ENCODE measurements at regions not wholly inside any gene's neighbourhood (a gene's known extent, or its start where the extent isn't known, plus 50 kb on each side); places are given as distances from the start of the nearest gene placed in this dataset.
"Not testable (repeated sequence)": the region's sequence is repeated elsewhere in the genome, so short reads cannot be mapped to it uniquely, and the experiment has no call there.

- H3K36me3 ChIP-seq (ENCODE audit: control insufficient read depth in 4 of 4, insufficient read depth in 4 of 4, low read length in 3 of 4); H3K27me3 ChIP-seq (replicated peaks in 2 of 5; ENCODE audit: control insufficient read depth in 4 of 5, insufficient read depth in 5 of 5, low read length in 4 of 5); H3K9me3 ChIP-seq (ENCODE audit: control extremely low read depth in 1 of 5, control insufficient read depth in 4 of 5, insufficient read depth in 2 of 5, low read depth in 1 of 5, low read length in 4 of 5); H3K27ac ChIP-seq (ENCODE audit: insufficient read depth in 1 of 2, low read depth in 1 of 2, low read length in 2 of 2, poor library complexity in 1 of 2, severe bottlenecking in 2 of 2); DNase-seq; H3K4me3 ChIP-seq (ENCODE audit: control insufficient read depth in 1 of 7, extremely low read depth in 1 of 7, insufficient read depth in 4 of 7, low read depth in 2 of 7, low read length in 6 of 7); POLR2A ChIA-PET; H3K4me1 ChIP-seq (ENCODE audit: control extremely low read depth in 1 of 4, control insufficient read depth in 4 of 4, insufficient read depth in 4 of 4, low read length in 3 of 4): not testable (repeated sequence)
- WGBS (ENCODE audit: insufficient coverage), result 100% methylated on average over 1 of the region's 1 CpG
- CTCF ChIA-PET, result interaction anchor here (0.8 kb wide), 1 partner anchor 11 kb away, joined by 3 read pairs; no protein-coding TSS in a partner anchor
Measured at GRCh38 chr10:58058683-58059082, 209.0 kb downstream of the IPMK start.

GRCh38 chr10:58054881-58055280 lies 212.8 kb downstream of the IPMK start:
- ChIA-PET CTCF (no interaction called here), POLR2A (no interaction called here)

GRCh38 chr10:58052772-58053171 lies 214.9 kb downstream of the IPMK start:
- Histone ChIP-seq H3K9me3 (ENCODE audit: control extremely low read depth in 1 of 5, control insufficient read depth in 4 of 5, insufficient read depth in 2 of 5, low read depth in 1 of 5, low read length in 4 of 5) (no peaks in the 10 kb centered on the region), H3K4me3 (ENCODE audit: control insufficient read depth in 1 of 7, extremely low read depth in 1 of 7, insufficient read depth in 4 of 7, low read depth in 2 of 7, low read length in 6 of 7) (no peak overlapping the region), H3K4me1 (ENCODE audit: control extremely low read depth in 1 of 4, control insufficient read depth in 4 of 4, insufficient read depth in 4 of 4, low read length in 3 of 4) (no peaks in the 10 kb centered on the region), H3K27me3 (replicated peaks in 2 of 5; ENCODE audit: control insufficient read depth in 4 of 5, insufficient read depth in 5 of 5, low read length in 4 of 5) (peaks cover 0 to 2% (median 0%) of the 10 kb centered on the region in 5 experiments), H3K36me3 (ENCODE audit: control insufficient read depth in 4 of 4, insufficient read depth in 4 of 4, low read length in 3 of 4) (no peaks in the 10 kb centered on the region), H3K27ac (ENCODE audit: insufficient read depth in 1 of 2, low read depth in 1 of 2, low read length in 2 of 2, poor library complexity in 1 of 2, severe bottlenecking in 2 of 2) (no peak overlapping the region)
- CTCF ChIA-PET, result interaction anchor here (1.1 kb wide), 1 partner anchor 15 kb away, joined by 3 read pairs; no protein-coding TSS in a partner anchor
- DNase-seq, result no peak
- POLR2A ChIA-PET, result no interaction called here
- 100% methylated on average over 1 of the region's 1 CpG for WGBS (ENCODE audit: insufficient coverage)

More at GRCh38 chr10:58054881-58055280, 212.8 kb downstream of the IPMK start:
- no peaks in the 10 kb centered on the region for H3K4me1 ChIP-seq (ENCODE audit: control extremely low read depth in 1 of 4, control insufficient read depth in 4 of 4, insufficient read depth in 4 of 4, low read length in 3 of 4)
- DNase-seq, result no peak
- H3K36me3 ChIP-seq (ENCODE audit: control insufficient read depth in 4 of 4, insufficient read depth in 4 of 4, low read length in 3 of 4), result no peaks in the 10 kb centered on the region
- peaks cover 0 to 2% (median 0%) of the 10 kb centered on the region in 5 experiments for H3K27me3 ChIP-seq (replicated peaks in 2 of 5; ENCODE audit: control insufficient read depth in 4 of 5, insufficient read depth in 5 of 5, low read length in 4 of 5)
- no peaks in the 10 kb centered on the region for H3K9me3 ChIP-seq (ENCODE audit: control extremely low read depth in 1 of 5, control insufficient read depth in 4 of 5, insufficient read depth in 2 of 5, low read depth in 1 of 5, low read length in 4 of 5)
- no peak overlapping the region for H3K4me3 ChIP-seq (ENCODE audit: control insufficient read depth in 1 of 7, extremely low read depth in 1 of 7, insufficient read depth in 4 of 7, low read depth in 2 of 7, low read length in 6 of 7)
- WGBS (ENCODE audit: insufficient coverage), result 86% methylated on average over 2 of the region's 2 CpGs
- H3K27ac ChIP-seq (ENCODE audit: insufficient read depth in 1 of 2, low read depth in 1 of 2, low read length in 2 of 2, poor library complexity in 1 of 2, severe bottlenecking in 2 of 2), result no peak overlapping the region

- Histone ChIP-seq H3K36me3 (ENCODE audit: control insufficient read depth in 4 of 4, insufficient read depth in 4 of 4, low read length in 3 of 4) (no peaks in the 10 kb centered on the region), H3K4me3 (ENCODE audit: control insufficient read depth in 1 of 7, extremely low read depth in 1 of 7, insufficient read depth in 4 of 7, low read depth in 2 of 7, low read length in 6 of 7) (no peak overlapping the region), H3K4me1 (ENCODE audit: control extremely low read depth in 1 of 4, control insufficient read depth in 4 of 4, insufficient read depth in 4 of 4, low read length in 3 of 4) (peaks cover 0 to under 1% (median 0%) of the 10 kb centered on the region in 4 experiments), H3K27me3 (replicated peaks in 2 of 5; ENCODE audit: control insufficient read depth in 4 of 5, insufficient read depth in 5 of 5, low read length in 4 of 5) (peaks cover 0 to 2% (median 0%) of the 10 kb centered on the region in 5 experiments), H3K9me3 (ENCODE audit: control extremely low read depth in 1 of 5, control insufficient read depth in 4 of 5, insufficient read depth in 2 of 5, low read depth in 1 of 5, low read length in 4 of 5) (no peaks in the 10 kb centered on the region), H3K27ac (ENCODE audit: insufficient read depth in 1 of 2, low read depth in 1 of 2, low read length in 2 of 2, poor library complexity in 1 of 2, severe bottlenecking in 2 of 2) (no peak overlapping the region)
- POLR2A ChIA-PET, result no interaction called here
- CTCF ChIA-PET, result no interaction called here
- DNase-seq, result no peak
Measured at GRCh38 chr10:58050575-58050974, 217.1 kb downstream of the IPMK start.

- Histone ChIP-seq H3K36me3 (ENCODE audit: control insufficient read depth in 4 of 4, insufficient read depth in 4 of 4, low read length in 3 of 4) (no peaks in the 10 kb centered on the region), H3K27ac (ENCODE audit: insufficient read depth in 1 of 2, low read depth in 1 of 2, low read length in 2 of 2, poor library complexity in 1 of 2, severe bottlenecking in 2 of 2) (no peak overlapping the region), H3K27me3 (replicated peaks in 2 of 5; ENCODE audit: control insufficient read depth in 4 of 5, insufficient read depth in 5 of 5, low read length in 4 of 5) (peaks cover 0 to 2% (median 0%) of the 10 kb centered on the region in 5 experiments), H3K9me3 (ENCODE audit: control extremely low read depth in 1 of 5, control insufficient read depth in 4 of 5, insufficient read depth in 2 of 5, low read depth in 1 of 5, low read length in 4 of 5) (no peaks in the 10 kb centered on the region), H3K4me3 (ENCODE audit: control insufficient read depth in 1 of 7, extremely low read depth in 1 of 7, insufficient read depth in 4 of 7, low read depth in 2 of 7, low read length in 6 of 7) (no peak overlapping the region), H3K4me1 (ENCODE audit: control extremely low read depth in 1 of 4, control insufficient read depth in 4 of 4, insufficient read depth in 4 of 4, low read length in 3 of 4) (peaks cover 0 to 5% (median 4%) of the 10 kb centered on the region in 4 experiments)
- ChIA-PET POLR2A (no interaction called here), CTCF (no interaction called here)
- WGBS (ENCODE audit: insufficient coverage), result 100% methylated on average over 1 of the region's 2 CpGs
- DNase-seq, result no peak
Measured at GRCh38 chr10:58048936-58049335, 218.8 kb downstream of the IPMK start.

GRCh38 chr10:58044072-58044471 lies 223.6 kb downstream of the IPMK start:
- no peak for DNase-seq
- WGBS (ENCODE audit: insufficient coverage), result 100% methylated on average over 1 of the region's 3 CpGs
- POLR2A ChIA-PET, result no interaction called here
- H3K27me3 ChIP-seq (replicated peaks in 2 of 5; ENCODE audit: control insufficient read depth in 4 of 5, insufficient read depth in 5 of 5, low read length in 4 of 5), result peaks cover 0 to 3% (median 2%) of the 10 kb centered on the region in 5 experiments
- peaks cover 0 to 3% (median 0%) of the 10 kb centered on the region in 5 experiments for H3K9me3 ChIP-seq (ENCODE audit: control extremely low read depth in 1 of 5, control insufficient read depth in 4 of 5, insufficient read depth in 2 of 5, low read depth in 1 of 5, low read length in 4 of 5)
- no peak overlapping the region for H3K27ac ChIP-seq (ENCODE audit: insufficient read depth in 1 of 2, low read depth in 1 of 2, low read length in 2 of 2, poor library complexity in 1 of 2, severe bottlenecking in 2 of 2)
- H3K4me1 ChIP-seq (ENCODE audit: control extremely low read depth in 1 of 4, control insufficient read depth in 4 of 4, insufficient read depth in 4 of 4, low read length in 3 of 4), result peaks cover 0 to 5% (median 4%) of the 10 kb centered on the region in 4 experiments
- no peak overlapping the region for H3K4me3 ChIP-seq (ENCODE audit: control insufficient read depth in 1 of 7, extremely low read depth in 1 of 7, insufficient read depth in 4 of 7, low read depth in 2 of 7, low read length in 6 of 7)
- no peaks in the 10 kb centered on the region for H3K36me3 ChIP-seq (ENCODE audit: control insufficient read depth in 4 of 4, insufficient read depth in 4 of 4, low read length in 3 of 4)
- CTCF ChIA-PET, result no interaction called here

- POLR2A ChIA-PET, result no interaction called here
- peaks cover 0 to 3% (median 0%) of the 10 kb centered on the region in 5 experiments for H3K9me3 ChIP-seq (ENCODE audit: control extremely low read depth in 1 of 5, control insufficient read depth in 4 of 5, insufficient read depth in 2 of 5, low read depth in 1 of 5, low read length in 4 of 5)
- no peak overlapping the region for H3K4me3 ChIP-seq (ENCODE audit: control insufficient read depth in 1 of 7, extremely low read depth in 1 of 7, insufficient read depth in 4 of 7, low read depth in 2 of 7, low read length in 6 of 7)
- DNase-seq, result no peak
- no peak overlapping the region for H3K27ac ChIP-seq (ENCODE audit: insufficient read depth in 1 of 2, low read depth in 1 of 2, low read length in 2 of 2, poor library complexity in 1 of 2, severe bottlenecking in 2 of 2)
- peaks cover 0 to 5% (median 4%) of the 10 kb centered on the region in 4 experiments for H3K4me1 ChIP-seq (ENCODE audit: control extremely low read depth in 1 of 4, control insufficient read depth in 4 of 4, insufficient read depth in 4 of 4, low read length in 3 of 4)
- peaks cover 0 to 3% (median 2%) of the 10 kb centered on the region in 5 experiments for H3K27me3 ChIP-seq (replicated peaks in 2 of 5; ENCODE audit: control insufficient read depth in 4 of 5, insufficient read depth in 5 of 5, low read length in 4 of 5)
- H3K36me3 ChIP-seq (ENCODE audit: control insufficient read depth in 4 of 4, insufficient read depth in 4 of 4, low read length in 3 of 4), result no peaks in the 10 kb centered on the region
- CTCF ChIA-PET, result no interaction called here
Measured at GRCh38 chr10:58041901-58042300, 225.8 kb downstream of the IPMK start.
